SK-N-SH (cell line): ENCODE measurements at regions not wholly inside any gene's neighbourhood (a gene's known extent, or its start where the extent isn't known, plus 50 kb on each side); places are given as distances from the start of the nearest gene placed in this dataset.

Source experiments
- CTCF ChIA-PET: fragments of 300-600, 350-600 bp; formaldehyde crosslinking; extraction: SDS; loops from one replicate; lab custom pipeline; 2021; lab: Yijun Ruan, JAX
- POLR2A ChIA-PET: fragments of 350-600 bp; sonication (Branson Sonifier 250); formaldehyde crosslinking; extraction: SDS; loops from one replicate; lab custom pipeline; 2020; ENCODE audit warnings: antibody characterized with exemption, inconsistent platforms; lab: Yijun Ruan, JAX
- DNase-seq: peaks from one replicate; pipeline ENCODE4 v3.0.0; 2012
- H2AFZ ChIP-seq: fragments of 200-600 bp; sonication (generic); 2 replicates; pipeline ENCODE4 v1.8.1; 2016; ENCODE audit warnings: antibody characterized with exemption, mild to moderate bottlenecking, low read depth
- H3F3A ChIP-seq: fragments of 200-600 bp; sonication (generic); replicated peaks from 2 replicates; pipeline ENCODE3; 2016; ENCODE audit warnings: antibody characterized with exemption, mild to moderate bottlenecking; ENCODE audit not compliant: insufficient read depth
- H3K27ac ChIP-seq, 2 experiments: fragments of 200-500 bp in 1 of 2; fragments of 200-600 bp in 1 of 2; sonication (Bioruptor generic) in 1 of 2; sonication (generic), shearing (Covaris generic) in 1 of 2; 2 replicates each; pipeline versions ENCODE4 v1.5.1 to v1.6.1; 2014 to 2016; ENCODE audit warnings: low read depth in 2 of 2, inconsistent platforms in 1 of 2, low read length in 1 of 2, mild to moderate bottlenecking in 1 of 2, mixed read lengths in 1 of 2
- H3K27me3 ChIP-seq: fragments of 200-600 bp; sonication (generic), shearing (Covaris generic); 2 replicates; pipeline ENCODE4 v1.6.1; 2016; ENCODE audit warnings: mixed run types; ENCODE audit not compliant: insufficient read depth
- H3K36me3 ChIP-seq, 2 experiments: fragments of 200-500 bp in 1 of 2; fragments of 200-600 bp in 1 of 2; sonication (Bioruptor generic) in 1 of 2; sonication (generic) in 1 of 2; replicated peaks in 1 of 2; 2 replicates each; pipeline versions ENCODE3 to v1.5.1; 2014 to 2016; ENCODE audit warnings: low read length in 1 of 2, mild to moderate bottlenecking in 1 of 2; ENCODE audit not compliant: insufficient read depth in 2 of 2, control insufficient read depth in 1 of 2
- H3K4me1 ChIP-seq, 2 experiments: fragments of 200-500 bp in 1 of 2; fragments of 200-600 bp in 1 of 2; sonication (Bioruptor generic) in 1 of 2; sonication (generic), shearing (Covaris generic) in 1 of 2; 2 replicates each; pipeline versions ENCODE4 v1.5.1 to v1.6.1; 2014 to 2016; ENCODE audit warnings: low read depth in 1 of 2, low read length in 1 of 2, mixed run types in 1 of 2; ENCODE audit not compliant: insufficient read depth in 2 of 2, control insufficient read depth in 1 of 2
- H3K4me2 ChIP-seq: fragments of 200-600 bp; sonication (generic), shearing (Covaris generic); 2 replicates; pipeline ENCODE4 v1.6.1; 2017; ENCODE audit warnings: mixed run types
- H3K4me3 ChIP-seq, 2 experiments: fragments of 200-500 bp in 1 of 2; fragments of 200-600 bp in 1 of 2; sonication (Bioruptor generic) in 1 of 2; sonication (generic), shearing (Covaris generic) in 1 of 2; 2 replicates each; pipeline versions ENCODE4 v1.5.1 to v1.8.1; 2014 to 2016; ENCODE audit warnings: low read depth in 2 of 2, inconsistent platforms in 1 of 2, low read length in 1 of 2, mild to moderate bottlenecking in 1 of 2, mixed read lengths in 1 of 2, moderate library complexity in 1 of 2
- H3K79me2 ChIP-seq: fragments of 200-600 bp; sonication (generic); 2 replicates; pipeline ENCODE4 v1.8.1; 2017; ENCODE audit warnings: mild to moderate bottlenecking; ENCODE audit not compliant: insufficient read depth
- H3K9ac ChIP-seq: fragments of 200-600 bp; sonication (generic); 2 replicates; pipeline ENCODE4 v1.6.1; 2017; ENCODE audit warnings: mixed run types
- H3K9me2 ChIP-seq: fragments of 200-600 bp; sonication (generic); 2 replicates; pipeline ENCODE4 v1.6.1; 2017; ENCODE audit warnings: mixed run types
- H3K9me3 ChIP-seq: fragments of 200-600 bp; sonication (generic); 2 replicates; pipeline ENCODE4 v1.6.1; 2017; ENCODE audit warnings: mixed run types, mild to moderate bottlenecking, moderate library complexity
- H4K20me1 ChIP-seq: fragments of 200-600 bp; sonication (generic); 2 replicates; pipeline ENCODE4 v1.6.1; 2017; ENCODE audit warnings: mild to moderate bottlenecking, mixed run types; ENCODE audit not compliant: insufficient read depth
- CHD2 ChIP-seq: fragments of 150-350 bp; IDR thresholded peaks from 2 replicates; pipeline ENCODE4 v1.6.1; 2018; ENCODE audit warnings: low read length; ENCODE audit not compliant: partially characterized antibody
- CTCF ChIP-seq: fragments of 200-600 bp; sonication (generic); IDR thresholded peaks from 2 replicates; pipeline ENCODE4 v1.6.1; 2017; ENCODE audit warnings: antibody characterized with exemption, mild to moderate bottlenecking, moderate library complexity
- EZH2phosphoT487 ChIP-seq: fragments of 200-600 bp; sonication (generic); IDR thresholded peaks from 2 replicates; pipeline ENCODE4 v1.6.1; 2017; ENCODE audit warnings: low read depth, mixed run types, mild to moderate bottlenecking, antibody characterized with exemption, moderate library complexity, borderline replicate concordance
- GATA2 ChIP-seq: sonication (generic); formaldehyde crosslinking; IDR thresholded peaks from 2 replicates; pipeline ENCODE4 v1.5.0; 2020; ENCODE audit warnings: mild to moderate bottlenecking, missing genetic modification reagents
- MXI1 ChIP-seq: IDR thresholded peaks from 2 replicates; pipeline ENCODE4 v1.6.1; 2012; ENCODE audit warnings: mild to moderate bottlenecking, low read depth, low read length, improper control_type of control experiment
- NFIC ChIP-seq: IDR thresholded peaks from 2 replicates; pipeline ENCODE4 v1.4.0; 2012; ENCODE audit warnings: borderline replicate concordance
- POLR2AphosphoS5 ChIP-seq: IDR thresholded peaks from 2 replicates; pipeline ENCODE4 v1.6.1; 2012; ENCODE audit warnings: low read depth, low read length
- RCOR1 ChIP-seq: fragments of 150-350 bp; IDR thresholded peaks from 2 replicates; pipeline ENCODE4 v1.6.1; 2017; ENCODE audit warnings: antibody characterized with exemption, low read length
- REST ChIP-seq: IDR thresholded peaks from 2 replicates; pipeline ENCODE4 v1.6.1; 2012; ENCODE audit warnings: mild to moderate bottlenecking, low read depth, low read length, moderate library complexity
- RFX5 ChIP-seq: IDR thresholded peaks from 2 replicates; pipeline ENCODE4 v1.6.1; 2012; ENCODE audit warnings: mild to moderate bottlenecking, improper control_type of control experiment, low read length
- SMC3 ChIP-seq: IDR thresholded peaks from 2 replicates; pipeline ENCODE4 v1.6.1; 2012; ENCODE audit warnings: low read depth, low read length, improper control_type of control experiment
- TAF1 ChIP-seq: IDR thresholded peaks from 2 replicates; pipeline ENCODE4 v1.6.1; 2012; ENCODE audit warnings: low read depth, mild to moderate bottlenecking, low read length, moderate library complexity, borderline replicate concordance
- WGBS: methylation state at CpG from one replicate; pipeline ENCODE4 v1.1.6; 2017; ENCODE audit warnings: low lambda C conversion rate; 5-methylcytosine and 5-hydroxymethylcytosine counted together
- TF ChIP-seq, protein P1 (sequence below): IDR thresholded peaks from 2 replicates; pipeline ENCODE4; 2012

DNA sequence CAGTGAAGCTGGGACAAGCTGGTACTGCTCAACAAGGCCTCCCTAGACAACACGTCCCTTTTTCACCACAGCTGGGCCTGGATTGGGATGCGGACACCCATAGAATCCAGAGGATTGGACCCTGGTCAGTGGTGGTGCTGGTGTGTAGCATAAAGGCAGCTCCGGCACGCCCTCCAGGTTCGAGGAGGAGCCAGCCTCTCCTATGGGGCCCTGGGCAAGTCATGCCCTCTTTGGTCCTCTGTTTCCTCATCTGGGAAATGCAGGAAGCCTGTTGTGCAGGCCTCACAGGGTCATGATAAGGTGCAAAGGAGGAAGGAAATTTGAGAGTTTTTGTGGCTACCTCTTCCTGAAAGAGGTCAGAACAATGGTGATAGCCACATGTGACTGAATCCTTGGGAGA is 1741.7 kb downstream of the TP53TG3F start:
- no peak overlapping the region for H2AFZ ChIP-seq
- H3K36me3 ChIP-seq = no peaks in the 10 kb centered on the region
- no peak overlapping the region for H3K9ac ChIP-seq
- no peaks in the 10 kb centered on the region for H3F3A ChIP-seq
- H3K4me2 ChIP-seq = no peak overlapping the region
- DNase-seq = no peak
- ChIA-PET CTCF (interaction anchor here (1.2 kb wide), 2 partner anchors 13 to 36 kb away, joined by 3 read pairs; no protein-coding TSS in a partner anchor), POLR2A (no interaction called here)
- TF ChIP-seq POLR2AphosphoS5 (no peak), EZH2phosphoT487 (no peak), REST (no peak), GATA2 (CRISPR knock-in tag) (no peak), MXI1 (no peak), SMC3 (no peak), NFIC (no peak), RCOR1 (no peak), TAF1 (no peak), CHD2 (no peak), CTCF (no peak), RFX5 (no peak)
- TF ChIP-seq, protein P1, sequence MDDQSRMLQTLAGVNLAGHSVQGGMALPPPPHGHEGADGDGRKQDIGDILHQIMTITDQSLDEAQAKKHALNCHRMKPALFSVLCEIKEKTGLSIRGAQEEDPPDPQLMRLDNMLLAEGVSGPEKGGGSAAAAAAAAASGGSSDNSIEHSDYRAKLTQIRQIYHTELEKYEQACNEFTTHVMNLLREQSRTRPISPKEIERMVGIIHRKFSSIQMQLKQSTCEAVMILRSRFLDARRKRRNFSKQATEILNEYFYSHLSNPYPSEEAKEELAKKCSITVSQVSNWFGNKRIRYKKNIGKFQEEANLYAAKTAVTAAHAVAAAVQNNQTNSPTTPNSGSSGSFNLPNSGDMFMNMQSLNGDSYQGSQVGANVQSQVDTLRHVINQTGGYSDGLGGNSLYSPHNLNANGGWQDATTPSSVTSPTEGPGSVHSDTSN = no peak
- no peaks in the 10 kb centered on the region for H3K9me3 ChIP-seq
- no peak overlapping the region for H3K4me3 ChIP-seq
- 11% methylated on average over 5 of the region's 5 CpGs for WGBS
- no peak overlapping the region for H3K27ac ChIP-seq
- no peaks in the 10 kb centered on the region for H3K4me1 ChIP-seq
- peaks cover 4% of the 10 kb centered on the region; the same call in 1 of the 2 replicates for H3K27me3 ChIP-seq
- no peaks in the 10 kb centered on the region for H3K9me2 ChIP-seq
- H4K20me1 ChIP-seq = no peaks in the 10 kb centered on the region
- no peaks in the 10 kb centered on the region for H3K79me2 ChIP-seq
